22Rv1 (cell line): ENCODE measurements at regions not wholly inside any gene's neighbourhood (a gene's known extent, or its start where the extent isn't known, plus 50 kb on each side); places are given as distances from the start of the nearest gene placed in this dataset.

ENCODE experiments used
- H3K27ac ChIP-seq: fragments of 450-650 bp; 2 replicates; pipeline ENCODE4 v1.5.1; 2017
- ZFX ChIP-seq: fragments of 450-650 bp; IDR thresholded peaks from 2 replicates; pipeline ENCODE4 v1.6.1; 2017; ENCODE audit warnings: antibody characterized with exemption, borderline replicate concordance
- TF ChIP-seq, protein P1 (sequence below): fragments of 450-650 bp; IDR thresholded peaks from 2 replicates; pipeline ENCODE4 v1.5.1; 2017; ENCODE audit warnings: mild to moderate bottlenecking

DNA sequence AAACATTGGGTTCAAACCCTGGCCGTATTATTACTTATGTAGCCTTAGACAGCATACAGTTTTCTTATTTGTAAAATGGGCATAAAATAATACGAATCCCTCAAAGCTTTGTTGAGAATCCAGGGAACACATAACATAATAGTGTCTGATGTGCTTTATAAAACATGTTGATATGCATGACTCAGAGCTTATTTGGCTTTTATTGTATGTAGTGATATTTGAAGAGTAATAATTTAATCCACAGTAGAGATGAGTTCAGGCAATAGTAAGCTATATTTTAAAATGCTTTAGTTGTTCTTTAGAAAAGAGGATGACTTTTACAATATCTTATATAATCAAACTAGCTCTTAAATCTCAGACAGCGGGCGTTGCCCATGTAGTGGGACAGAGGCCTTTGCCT lies 176.4 kb downstream of the SIM1 start:
- no peak for TF ChIP-seq ZFX
- TF ChIP-seq, protein P1, sequence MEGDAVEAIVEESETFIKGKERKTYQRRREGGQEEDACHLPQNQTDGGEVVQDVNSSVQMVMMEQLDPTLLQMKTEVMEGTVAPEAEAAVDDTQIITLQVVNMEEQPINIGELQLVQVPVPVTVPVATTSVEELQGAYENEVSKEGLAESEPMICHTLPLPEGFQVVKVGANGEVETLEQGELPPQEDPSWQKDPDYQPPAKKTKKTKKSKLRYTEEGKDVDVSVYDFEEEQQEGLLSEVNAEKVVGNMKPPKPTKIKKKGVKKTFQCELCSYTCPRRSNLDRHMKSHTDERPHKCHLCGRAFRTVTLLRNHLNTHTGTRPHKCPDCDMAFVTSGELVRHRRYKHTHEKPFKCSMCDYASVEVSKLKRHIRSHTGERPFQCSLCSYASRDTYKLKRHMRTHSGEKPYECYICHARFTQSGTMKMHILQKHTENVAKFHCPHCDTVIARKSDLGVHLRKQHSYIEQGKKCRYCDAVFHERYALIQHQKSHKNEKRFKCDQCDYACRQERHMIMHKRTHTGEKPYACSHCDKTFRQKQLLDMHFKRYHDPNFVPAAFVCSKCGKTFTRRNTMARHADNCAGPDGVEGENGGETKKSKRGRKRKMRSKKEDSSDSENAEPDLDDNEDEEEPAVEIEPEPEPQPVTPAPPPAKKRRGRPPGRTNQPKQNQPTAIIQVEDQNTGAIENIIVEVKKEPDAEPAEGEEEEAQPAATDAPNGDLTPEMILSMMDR = no peak
- no peak overlapping the region for H3K27ac ChIP-seq

DNA sequence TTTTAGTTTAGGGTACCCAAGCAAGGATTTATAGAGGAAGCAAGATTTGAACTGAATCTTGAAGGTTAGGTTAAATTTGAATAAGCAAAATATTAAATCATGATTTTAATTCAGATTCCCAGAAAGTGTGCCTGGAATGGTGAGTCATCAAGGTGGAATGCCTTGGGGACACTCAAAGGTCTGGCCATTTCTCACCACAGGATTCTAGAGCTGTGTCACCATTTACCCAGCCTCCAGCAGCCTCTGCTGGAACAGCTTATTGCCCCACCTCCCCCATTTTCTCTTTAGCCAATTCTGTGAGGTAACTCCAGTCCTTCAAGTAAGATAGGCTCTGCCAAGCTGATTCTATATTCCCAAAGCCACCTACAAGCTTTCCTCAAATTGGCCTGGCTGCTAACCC lies 181.4 kb downstream of the SIM1 start:
- TF ChIP-seq ZFX = no peak
- TF ChIP-seq, protein P1 = no peak
- no peak overlapping the region for H3K27ac ChIP-seq

DNA sequence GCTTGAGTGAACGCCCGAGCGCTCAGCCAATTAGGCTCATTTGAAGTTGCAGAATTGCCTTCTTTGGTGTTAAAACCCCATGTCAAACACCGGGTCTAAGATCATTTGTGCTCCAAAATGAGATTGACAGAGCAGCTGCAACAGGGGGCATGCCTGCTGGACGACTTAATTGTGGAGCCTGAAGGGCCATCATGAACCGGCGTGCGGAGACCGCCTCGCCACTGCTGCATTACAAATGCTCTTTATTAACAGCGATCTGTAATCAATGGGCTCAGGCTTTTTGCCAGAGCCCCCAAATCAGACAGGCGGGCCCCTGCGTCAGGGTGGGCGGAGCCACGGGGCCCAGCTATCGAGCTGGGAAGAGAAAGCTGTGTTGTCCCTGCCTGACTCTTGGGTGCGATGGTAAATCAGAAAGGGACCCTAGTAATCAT lies 183.2 kb downstream of the SIM1 start:
- TF ChIP-seq ZFX = no peak
- TF ChIP-seq, protein P1 = no peak
- H3K27ac ChIP-seq = no peak overlapping the region

DNA sequence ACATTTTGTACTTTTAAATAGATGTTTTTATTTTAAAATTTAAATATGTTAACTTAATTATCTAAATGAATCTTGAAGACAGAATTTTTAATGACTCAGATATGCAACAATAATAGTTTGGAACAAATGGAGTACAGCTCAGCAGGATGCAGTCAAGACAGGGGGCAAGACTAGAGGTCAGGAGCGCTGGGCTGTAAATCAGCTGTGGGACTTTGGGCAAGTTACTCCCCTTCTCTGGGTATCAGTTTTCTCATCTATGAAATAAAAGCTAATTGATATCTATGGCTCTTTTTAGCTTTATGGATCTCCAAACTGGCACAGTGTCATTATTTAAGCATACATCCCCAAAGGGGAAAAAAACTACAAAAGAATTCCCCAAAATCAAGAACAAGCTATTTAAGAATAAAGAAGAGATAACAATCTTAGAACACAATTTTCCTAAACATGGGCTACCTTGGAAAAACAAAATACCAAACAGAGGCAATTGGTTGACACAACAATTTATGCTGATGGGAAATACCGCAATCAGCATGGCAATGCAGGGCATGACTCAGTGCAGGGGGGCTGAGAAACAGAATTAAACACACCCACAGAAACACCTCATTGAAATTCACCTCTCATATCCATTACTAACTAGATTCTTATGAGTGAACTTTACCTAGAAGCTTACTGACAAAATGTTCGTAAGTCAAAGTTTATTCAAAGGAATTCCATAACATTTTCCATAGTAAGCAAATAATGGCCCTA lies 188.2 kb downstream of the SIM1 start:
- TF ChIP-seq, protein P1 = no peak
- TF ChIP-seq ZFX = no peak
- no peak overlapping the region for H3K27ac ChIP-seq

DNA sequence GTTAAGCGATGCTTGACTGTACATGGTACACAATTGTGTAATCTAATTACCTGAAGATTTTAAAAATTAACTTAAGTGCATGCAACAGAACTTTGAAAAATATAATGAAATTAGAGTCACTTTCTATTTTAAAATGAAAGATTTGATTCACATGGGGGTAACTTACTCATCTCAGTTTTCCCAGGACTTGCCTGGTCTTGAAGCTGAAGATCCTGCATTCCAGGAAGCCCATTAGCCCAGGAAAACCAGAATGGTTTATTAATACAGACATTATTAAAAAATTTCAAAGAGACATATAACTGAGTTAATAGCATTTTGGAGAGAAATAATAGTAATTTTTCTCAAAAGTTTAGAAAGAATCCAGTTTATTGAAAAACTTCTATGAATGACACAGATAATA lies 190.6 kb downstream of the SIM1 start:
- TF ChIP-seq, protein P1 = no peak
- no peak for TF ChIP-seq ZFX
- no peak overlapping the region for H3K27ac ChIP-seq

DNA sequence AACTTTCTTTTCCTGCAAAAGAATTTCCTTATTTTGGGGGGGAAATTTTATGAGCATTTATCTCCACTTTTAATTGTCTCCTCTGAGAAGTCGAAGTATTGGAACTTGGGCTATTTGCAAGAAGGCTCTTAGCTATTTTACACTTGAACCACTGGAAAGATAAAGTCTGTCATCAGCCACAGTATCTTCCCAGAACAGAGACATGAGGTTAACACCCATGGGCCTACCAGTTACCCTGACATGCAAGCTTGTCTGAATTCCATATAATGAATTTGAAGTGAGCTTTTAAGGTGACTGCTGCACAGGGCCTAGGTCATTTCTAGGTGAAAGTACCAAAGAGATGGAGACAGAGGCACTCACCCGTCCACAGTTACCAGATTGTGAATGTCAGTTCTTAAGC lies 193.1 kb downstream of the SIM1 start:
- TF ChIP-seq, protein P1 = no peak
- no peak for TF ChIP-seq ZFX
- H3K27ac ChIP-seq = no peak overlapping the region

DNA sequence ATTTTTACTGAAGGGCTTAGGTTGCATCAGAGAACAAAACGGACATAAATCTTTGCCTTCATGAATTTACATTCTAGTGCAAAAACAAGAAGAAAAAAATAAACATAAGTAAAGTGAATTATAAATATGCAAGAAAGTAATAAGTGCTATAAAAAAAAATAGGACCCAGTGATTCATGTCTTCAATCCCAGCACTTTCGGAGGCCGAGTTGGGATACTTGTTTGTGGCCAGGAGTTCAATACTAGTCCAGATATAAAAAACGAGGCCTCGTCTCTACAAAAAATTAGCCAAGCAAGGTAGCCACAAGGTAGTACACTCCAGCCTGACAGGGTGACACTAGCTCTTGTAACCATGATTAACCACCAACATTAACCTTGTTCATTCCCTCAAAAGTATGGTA lies 193.5 kb downstream of the SIM1 start:
- no peak overlapping the region for H3K27ac ChIP-seq
- no peak for TF ChIP-seq ZFX
- TF ChIP-seq, protein P1 = no peak
